Coronary artery (tissue), 2 donors: ENCODE measurements at regions not wholly inside any gene's neighbourhood (a gene's known extent, or its start where the extent isn't known, plus 50 kb on each side); places are given as distances from the start of the nearest gene placed in this dataset.

Experiments
- DNase-seq: peaks from one replicate; pipeline ENCODE4 v3.0.0-alpha.2; 2017; ENCODE audit warnings: low spot score
- H3K27ac ChIP-seq, 2 donors: fragments of 200-600 bp; sonication (generic); one replicate each; pipeline ENCODE4 v1.5.1; 2016 to 2019
- H3K4me3 ChIP-seq: fragments of 200-600 bp; sonication (generic); 2 replicates; pipeline ENCODE4 v1.5.1; 2016; ENCODE audit warnings: mild to moderate bottlenecking, moderate library complexity
- CTCF ChIP-seq: fragments of 200-600 bp; sonication (generic); IDR thresholded peaks from one replicate; pipeline ENCODE4 v1.5.1; 2019; ENCODE audit warnings: antibody characterized with exemption

- DNase-seq: no peak
- peak overlapping the region in 1 of 2 donors; percentile 11 for H3K27ac ChIP-seq
Measured at GRCh38 chr10:123309731-123310130, 155.5 kb downstream of the BUB3 start.

GRCh38 chr10:123316776-123317175, 162.6 kb downstream of the BUB3 start:
- no peak overlapping the region for H3K27ac ChIP-seq
- no peak for TF ChIP-seq CTCF
- no peak for DNase-seq
- H3K4me3 ChIP-seq: no peak overlapping the region

More at GRCh38 chr10:123309731-123310130, 155.5 kb downstream of the BUB3 start:
- H3K4me3 ChIP-seq: no peak overlapping the region
- no peak for TF ChIP-seq CTCF

GRCh38 chr10:123318516-123318915, 164.3 kb downstream of the BUB3 start:
- no peak overlapping the region for H3K27ac ChIP-seq
- no peak for DNase-seq
- TF ChIP-seq CTCF: no peak
- H3K4me3 ChIP-seq: no peak overlapping the region

GRCh38 chr10:123320091-123320490, 165.9 kb downstream of the BUB3 start:
- no peak for DNase-seq
- H3K4me3 ChIP-seq: no peak overlapping the region
- no peak overlapping the region for H3K27ac ChIP-seq
- TF ChIP-seq CTCF: no peak

- no peak overlapping the region for H3K27ac ChIP-seq
- no peak overlapping the region for H3K4me3 ChIP-seq
- TF ChIP-seq CTCF: no peak
- DNase-seq: no peak
Measured at GRCh38 chr10:123323884-123324283, 169.7 kb downstream of the BUB3 start.

GRCh38 chr10:123325663-123326190, 171.5 kb downstream of the BUB3 start:
- no peak overlapping the region for H3K4me3 ChIP-seq
- no peak overlapping the region for H3K27ac ChIP-seq
- DNase-seq: no peak
- no peak for TF ChIP-seq CTCF

GRCh38 chr10:123326674-123327073, 172.5 kb downstream of the BUB3 start:
- DNase-seq: no peak
- TF ChIP-seq CTCF: no peak
- H3K4me3 ChIP-seq: no peak overlapping the region
- no peak overlapping the region for H3K27ac ChIP-seq
